ENCODE measurements at regions not wholly inside any gene's neighbourhood (a gene's known extent, or its start where the extent isn't known, plus 50 kb on each side); places are given as distances from the start of the nearest gene placed in this dataset.

- Mint-ChIP-seq H3K9me3 (no peaks in the 10 kb centered on the region), H3K27ac (no peak overlapping the region), H3K4me3 (no peak overlapping the region), H3K36me3 (ENCODE audit: low read depth) (no peaks in the 10 kb centered on the region), H3K27me3 (no peaks in the 10 kb centered on the region), H3K4me1 (no peaks in the 10 kb centered on the region)
- ChIA-PET CTCF (no interaction called here), POLR2A (no interaction called here)
- DNase-seq = no peak
- intact Hi-C loops (cut with micrococcal nuclease) = no loop called here
- no peak for TF ChIP-seq CTCF (IDR thresholded peaks at IDR 0.05)
- no peak for ATAC-seq (ENCODE audit: low read depth)
Observed at GRCh38 chrX:82585868-82586267, 922.2 kb upstream of the POU3F4 start.

- Mint-ChIP-seq H3K4me3 (no peak overlapping the region), H3K27me3 (no peaks in the 10 kb centered on the region), H3K36me3 (ENCODE audit: low read depth) (no peaks in the 10 kb centered on the region), H3K4me1 (no peaks in the 10 kb centered on the region), H3K9me3 (peaks cover 6% of the 10 kb centered on the region), H3K27ac (no peak overlapping the region)
- ATAC-seq (ENCODE audit: low read depth) (no peak), DNase-seq (no peak)
- ChIA-PET CTCF (no interaction called here), POLR2A (no interaction called here)
- TF ChIP-seq CTCF (IDR thresholded peaks at IDR 0.05) = no peak
- intact Hi-C loops (cut with micrococcal nuclease) = no loop called here
Observed at GRCh38 chrX:82589410-82589809, 918.7 kb upstream of the POU3F4 start.

- ChIA-PET POLR2A (no interaction called here), CTCF (no interaction called here)
- no peak for ATAC-seq (ENCODE audit: low read depth)
Observed at GRCh38 chrX:82591421-82591820, 916.7 kb upstream of the POU3F4 start.

GRCh38 chrX:82626978-82627377 lies 881.1 kb upstream of the POU3F4 start:
- intact Hi-C loops (cut with micrococcal nuclease) = no loop called here

More at GRCh38 chrX:82591421-82591820, 916.7 kb upstream of the POU3F4 start:
- intact Hi-C loops (cut with micrococcal nuclease) = no loop called here
- Mint-ChIP-seq H3K27me3 (no peaks in the 10 kb centered on the region), H3K36me3 (ENCODE audit: low read depth) (no peaks in the 10 kb centered on the region), H3K9me3 (peaks cover 6% of the 10 kb centered on the region), H3K4me3 (no peak overlapping the region), H3K27ac (no peak overlapping the region), H3K4me1 (no peaks in the 10 kb centered on the region)
- no peak for DNase-seq
- no peak for TF ChIP-seq CTCF (IDR thresholded peaks at IDR 0.05)

GRCh38 chrX:82627568-82627967 lies 880.5 kb upstream of the POU3F4 start:
- Mint-ChIP-seq H3K36me3 (ENCODE audit: low read depth) (no peaks in the 10 kb centered on the region), H3K27me3 (no peaks in the 10 kb centered on the region), H3K9me3 (no peaks in the 10 kb centered on the region), H3K4me3 (no peak overlapping the region), H3K4me1 (no peaks in the 10 kb centered on the region), H3K27ac (no peak overlapping the region)
- no peak for TF ChIP-seq CTCF (IDR thresholded peaks at IDR 0.05)
- POLR2A ChIA-PET = no interaction called here
- intact Hi-C loops (cut with micrococcal nuclease) = no loop called here
- CTCF ChIA-PET = no interaction called here
- DNase-seq (no peak), ATAC-seq (ENCODE audit: low read depth) (no peak)

More at GRCh38 chrX:82626978-82627377, 881.1 kb upstream of the POU3F4 start:
- Mint-ChIP-seq H3K4me3 (no peak overlapping the region), H3K36me3 (ENCODE audit: low read depth) (no peaks in the 10 kb centered on the region), H3K9me3 (no peaks in the 10 kb centered on the region), H3K27me3 (no peaks in the 10 kb centered on the region), H3K4me1 (no peaks in the 10 kb centered on the region), H3K27ac (no peak overlapping the region)
- no peak for DNase-seq
- POLR2A ChIA-PET = no interaction called here
- TF ChIP-seq CTCF (IDR thresholded peaks at IDR 0.05) = no peak
- CTCF ChIA-PET = no interaction called here
- no peak for ATAC-seq (ENCODE audit: low read depth)

Data from activated B cell treated with CpG ODN at 0.5 μM for 24 hours (primary cell).